Activated T-cell treated with anti-CD3 and anti-CD28 coated beads for 1 hour (primary cell): ENCODE measurements at regions not wholly inside any gene's neighbourhood (a gene's known extent, or its start where the extent isn't known, plus 50 kb on each side); places are given as distances from the start of the nearest gene placed in this dataset.
"Not testable (repeated sequence)": the region's sequence is repeated elsewhere in the genome, so short reads cannot be mapped to it uniquely, and the experiment has no call there.

Source experiments
- DNase-seq: peaks from one replicate; pipeline ENCODE4 v3.0.0-alpha.2; 2020; ENCODE audit warnings: low read depth

DNA sequence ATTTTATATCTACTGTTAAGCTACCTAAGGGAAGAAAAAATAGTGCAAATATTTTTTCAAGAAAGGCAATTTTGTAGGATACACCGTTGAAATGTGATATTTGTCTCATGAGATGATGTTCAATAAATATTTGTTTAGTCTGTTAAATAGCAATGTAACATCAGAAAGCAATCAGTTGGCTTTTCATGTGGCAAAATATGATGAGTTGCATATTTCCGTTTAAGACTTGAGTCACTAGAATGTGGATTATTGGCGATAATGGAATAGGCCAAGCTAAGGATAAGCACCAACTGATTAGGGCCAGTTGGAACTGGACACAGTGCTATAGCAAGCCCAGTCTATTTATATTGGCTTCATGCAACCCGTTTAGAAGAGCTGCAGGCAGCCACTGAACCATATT lies 250.4 kb upstream of the SLC16A7 start:
- no peak for DNase-seq

- no peak for DNase-seq
These were observed 251.6 kb upstream of the SLC16A7 start for GRCh38 chr12:59344224-59344623.

DNA sequence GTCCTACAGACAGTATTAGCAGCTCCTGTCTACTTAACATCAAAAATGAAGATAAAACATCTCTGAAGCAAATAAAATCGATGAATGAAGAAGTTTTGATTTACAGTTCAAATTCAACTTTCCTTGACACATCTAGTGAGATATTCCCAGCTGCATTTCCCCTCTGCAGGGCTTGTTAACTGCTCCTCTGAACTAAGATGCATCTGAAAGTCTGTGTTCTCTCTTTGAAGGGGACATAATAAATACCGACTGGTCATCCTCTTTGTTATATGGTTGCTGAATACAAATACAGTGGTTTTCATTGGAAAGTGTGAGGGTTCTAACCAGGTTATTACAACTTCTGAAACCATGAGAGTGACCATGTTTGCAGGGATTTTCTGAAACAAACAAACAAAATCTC lies 266.4 kb upstream of the SLC16A7 start:
- no peak for DNase-seq

- DNase-seq = not testable (repeated sequence)
These were observed 267.3 kb upstream of the SLC16A7 start for GRCh38 chr12:59328395-59329075.

DNA sequence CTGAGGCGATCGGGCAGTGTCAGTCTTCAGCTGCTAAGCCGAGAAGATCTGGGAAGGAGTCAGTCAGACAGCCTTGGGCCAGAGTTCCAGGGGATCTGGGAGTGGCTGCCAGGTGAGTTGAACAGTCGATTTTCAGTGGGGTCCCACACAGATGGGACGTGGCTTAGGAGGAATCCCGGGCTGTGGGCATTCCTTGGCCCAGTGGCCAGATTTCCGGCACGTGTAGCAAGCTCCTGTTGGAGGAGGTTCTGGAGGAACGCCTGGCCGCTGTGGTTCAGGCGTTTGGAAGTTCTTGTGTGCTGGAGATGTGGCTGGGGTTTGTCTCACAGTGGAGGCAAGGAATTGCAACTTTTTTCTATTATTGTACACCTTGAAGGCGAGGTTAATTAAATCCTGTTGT lies 269.4 kb upstream of the SLC16A7 start:
- DNase-seq = not testable (repeated sequence)

- no peak for DNase-seq
These were observed 273.4 kb upstream of the SLC16A7 start for GRCh38 chr12:59322473-59322872.

DNA sequence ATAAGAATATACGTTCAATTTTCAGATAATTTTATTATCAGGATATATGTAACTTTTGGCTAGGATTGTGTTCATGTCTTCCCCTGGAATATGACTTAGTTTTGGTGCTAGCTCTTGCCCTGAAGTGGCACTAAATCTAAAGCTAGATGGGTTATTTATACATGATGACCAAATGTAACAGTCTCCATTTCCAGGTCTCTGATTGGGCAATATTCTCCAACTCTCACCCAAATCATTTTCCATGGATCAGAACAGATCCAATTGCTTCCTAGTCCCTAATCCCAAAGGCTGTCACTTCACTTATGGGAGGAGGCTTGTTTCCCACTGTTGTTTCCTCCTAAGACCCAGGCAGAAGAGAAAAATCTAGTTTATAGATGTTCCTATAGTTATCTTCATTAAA lies 274.6 kb upstream of the SLC16A7 start:
- no peak for DNase-seq

GRCh38 chr12:59320112-59320511 lies 275.7 kb upstream of the SLC16A7 start:
- DNase-seq = no peak

GRCh38 chr12:59318940-59319339 lies 276.9 kb upstream of the SLC16A7 start:
- DNase-seq = no peak

- no peak for DNase-seq
These were observed 278.2 kb upstream of the SLC16A7 start for GRCh38 chr12:59317598-59317997.

- no peak for DNase-seq
These were observed 278.9 kb upstream of the SLC16A7 start for GRCh38 chr12:59316938-59317337.

GRCh38 chr12:59316354-59316753 lies 279.5 kb upstream of the SLC16A7 start:
- not testable (repeated sequence) for DNase-seq

DNA sequence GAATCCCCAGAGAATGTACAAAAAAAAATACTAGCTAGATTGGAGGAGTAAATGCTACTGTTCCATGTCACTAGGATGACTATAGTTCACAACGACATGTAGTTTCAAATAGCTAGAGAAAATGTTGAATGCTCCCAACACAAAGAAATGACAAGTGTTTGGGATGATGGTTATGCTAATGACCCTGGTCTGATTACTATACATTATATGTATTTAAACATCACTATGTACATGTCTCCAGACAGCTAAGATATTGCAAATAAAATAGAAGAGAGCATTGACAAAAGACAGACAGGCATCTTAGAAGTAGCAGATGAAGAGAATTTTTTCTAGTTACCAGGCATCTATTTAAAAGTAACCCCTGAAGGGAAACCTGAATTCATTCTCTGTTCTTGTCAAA lies 281.6 kb upstream of the SLC16A7 start:
- DNase-seq = no peak

- no peak for DNase-seq
These were observed 291.6 kb upstream of the SLC16A7 start for GRCh38 chr12:59304077-59304721.

GRCh38 chr12:59298296-59298695 lies 297.5 kb upstream of the SLC16A7 start:
- DNase-seq = no peak

- DNase-seq = no peak
These were observed 301.6 kb upstream of the SLC16A7 start for GRCh38 chr12:59294221-59294620.

GRCh38 chr12:59282999-59283398 lies 312.8 kb upstream of the SLC16A7 start:
- no peak for DNase-seq

DNA sequence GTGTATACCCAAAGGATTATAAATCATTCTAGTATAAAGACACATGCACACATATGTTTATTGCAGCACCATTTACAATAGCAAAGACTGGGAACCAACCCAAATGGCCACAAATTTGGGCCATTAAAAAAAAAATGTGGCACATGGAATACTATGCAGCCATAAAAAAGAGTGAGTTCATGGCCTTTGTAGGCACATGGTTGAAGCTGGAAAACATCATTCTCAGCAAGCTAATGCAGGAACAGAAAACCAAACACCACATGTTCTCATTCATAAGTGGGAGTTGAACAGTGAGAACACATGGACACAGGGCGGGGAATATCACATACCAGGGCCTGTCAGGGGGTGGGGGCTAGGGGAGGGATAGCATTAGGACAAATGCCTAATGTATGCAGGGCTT lies 322.3 kb upstream of the SLC16A7 start:
- not testable (repeated sequence) for DNase-seq

GRCh38 chr12:59268295-59268809 lies 327.5 kb upstream of the SLC16A7 start:
- no peak for DNase-seq

DNA sequence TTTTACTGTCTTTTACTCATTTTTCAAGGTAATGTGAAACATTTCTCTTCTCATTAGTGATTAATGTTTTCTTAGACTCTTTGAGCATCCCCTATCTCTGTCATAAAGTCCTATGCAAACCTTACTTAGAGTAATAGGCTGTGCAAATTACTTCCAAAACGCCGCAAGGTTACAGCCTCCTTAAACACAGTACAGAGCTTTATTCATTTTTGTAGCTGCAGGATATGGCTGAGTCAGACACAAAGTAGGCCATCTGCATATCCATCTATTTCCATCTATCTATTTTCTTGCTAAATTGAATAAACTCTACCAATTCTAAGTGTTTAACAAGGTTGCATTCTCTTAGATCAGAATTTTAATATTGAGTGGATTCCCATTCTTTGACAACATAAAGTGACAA lies 335.6 kb upstream of the SLC16A7 start:
- no peak for DNase-seq

DNA sequence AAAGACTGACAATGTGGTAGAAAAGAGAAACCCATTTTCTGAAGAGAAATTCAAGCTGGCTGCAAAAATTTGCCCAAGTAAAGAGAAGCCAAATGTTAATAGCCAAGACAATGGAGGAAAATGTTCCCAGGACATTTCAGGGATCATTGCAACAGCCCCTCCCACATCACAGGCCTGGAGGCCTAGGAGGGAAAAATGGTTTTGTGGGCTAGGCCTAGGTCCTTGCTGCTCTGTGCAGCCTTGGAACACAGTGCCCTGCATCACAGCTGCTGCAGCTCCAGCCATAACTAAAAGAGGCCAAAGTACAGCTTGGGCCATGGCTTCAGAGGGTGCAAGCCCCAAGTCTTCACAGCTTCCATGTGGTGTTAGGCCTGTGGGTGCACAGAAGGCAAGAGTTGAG lies 332.4 kb upstream of the LRIG3 start:
- DNase-seq = no peak

DNA sequence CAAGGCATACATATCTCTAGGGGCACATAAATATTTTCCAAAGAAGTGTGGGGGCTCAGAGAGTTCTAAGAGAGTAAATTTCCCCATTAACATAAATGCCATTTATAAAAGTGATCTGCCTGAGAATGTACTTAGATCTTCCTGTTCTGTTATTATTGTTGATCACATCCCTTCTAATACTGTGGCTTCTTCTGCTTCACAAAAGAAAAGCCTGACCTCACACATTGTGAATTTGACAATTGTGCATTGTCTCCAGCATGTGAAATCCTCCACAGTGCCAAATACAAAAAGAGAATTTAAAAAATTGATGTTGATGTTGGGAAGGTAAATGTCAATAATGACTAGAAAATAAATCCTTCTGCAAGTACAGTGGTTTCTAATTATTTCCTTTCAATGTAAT lies 330.5 kb upstream of the LRIG3 start:
- DNase-seq = no peak

DNA sequence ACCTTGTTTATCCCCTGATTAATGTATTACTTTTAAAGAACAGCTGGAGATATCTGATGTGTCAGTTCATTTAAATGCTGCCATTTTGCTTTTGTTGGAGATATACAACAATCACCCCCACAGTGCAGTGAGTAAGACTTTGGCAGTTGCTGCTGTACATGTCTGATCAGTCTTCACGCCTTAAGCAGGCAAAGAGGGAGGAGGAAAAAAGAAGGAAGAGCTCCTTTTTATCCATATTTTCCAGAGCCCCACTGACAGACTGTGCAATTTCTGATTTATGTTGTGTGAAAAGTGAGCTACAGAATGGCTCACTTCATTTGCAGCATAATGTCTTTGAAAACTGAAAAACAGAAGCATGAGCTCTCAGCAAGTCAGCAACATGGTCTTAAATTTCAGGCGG lies 319.7 kb upstream of the LRIG3 start:
- DNase-seq = no peak

GRCh38 chr12:59234391-59234790 lies 314.1 kb upstream of the LRIG3 start:
- DNase-seq = no peak
